SK-N-MC (cell line): ENCODE measurements at regions not wholly inside any gene's neighbourhood (a gene's known extent, or its start where the extent isn't known, plus 50 kb on each side); places are given as distances from the start of the nearest gene placed in this dataset.

Experiments used
- EZH2 ChIP-seq: fragments of 200-600 bp; sonication (generic); IDR thresholded peaks from one replicate; pipeline ENCODE4 v1.6.1; 2017; ENCODE audit warnings: antibody characterized with exemption
- POLR2AphosphoS5 ChIP-seq: IDR thresholded peaks from 2 replicates; pipeline ENCODE4 v1.6.1; 2012; ENCODE audit warnings: mild to moderate bottlenecking, low read depth, low read length, borderline replicate concordance

DNA sequence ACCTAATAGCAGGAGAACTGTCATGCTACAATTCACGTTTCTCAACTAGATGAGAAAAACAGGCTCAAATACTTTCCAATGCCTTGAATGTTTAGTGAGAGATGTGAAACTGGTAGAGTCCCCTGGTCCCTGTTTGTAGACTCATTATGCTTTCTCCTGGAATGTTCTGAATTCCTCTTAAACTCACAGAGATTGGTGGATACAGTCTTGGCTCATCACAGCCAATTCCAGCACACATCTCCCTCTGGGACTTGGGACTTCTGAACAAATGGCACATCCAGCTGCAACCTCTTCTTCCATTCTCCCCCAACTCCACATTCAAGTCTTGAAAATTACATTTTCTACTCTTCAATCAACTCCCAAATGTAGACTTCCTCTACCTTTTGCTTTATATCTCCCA, 58.4 kb upstream of the NT5C1B start:
- TF ChIP-seq EZH2 = no peak
- TF ChIP-seq POLR2AphosphoS5 = no peak
